Stimulated activated CD8-positive, alpha-beta memory T cell treated with anti-CD3 and anti-CD28 coated beads, Interleukin-7, amount 100 ng/mL, for 1 hour (primary cell): ENCODE measurements at regions not wholly inside any gene's neighbourhood (a gene's known extent, or its start where the extent isn't known, plus 50 kb on each side); places are given as distances from the start of the nearest gene placed in this dataset.
"Not testable (repeated sequence)": the region's sequence is repeated elsewhere in the genome, so short reads cannot be mapped to it uniquely, and the experiment has no call there.

ENCODE experiments used
- DNase-seq, 2 donors: peaks; one replicate each; pipeline ENCODE4 v3.0.0-alpha.2; 2020; ENCODE audit warnings: low read depth in 2 of 2

DNA sequence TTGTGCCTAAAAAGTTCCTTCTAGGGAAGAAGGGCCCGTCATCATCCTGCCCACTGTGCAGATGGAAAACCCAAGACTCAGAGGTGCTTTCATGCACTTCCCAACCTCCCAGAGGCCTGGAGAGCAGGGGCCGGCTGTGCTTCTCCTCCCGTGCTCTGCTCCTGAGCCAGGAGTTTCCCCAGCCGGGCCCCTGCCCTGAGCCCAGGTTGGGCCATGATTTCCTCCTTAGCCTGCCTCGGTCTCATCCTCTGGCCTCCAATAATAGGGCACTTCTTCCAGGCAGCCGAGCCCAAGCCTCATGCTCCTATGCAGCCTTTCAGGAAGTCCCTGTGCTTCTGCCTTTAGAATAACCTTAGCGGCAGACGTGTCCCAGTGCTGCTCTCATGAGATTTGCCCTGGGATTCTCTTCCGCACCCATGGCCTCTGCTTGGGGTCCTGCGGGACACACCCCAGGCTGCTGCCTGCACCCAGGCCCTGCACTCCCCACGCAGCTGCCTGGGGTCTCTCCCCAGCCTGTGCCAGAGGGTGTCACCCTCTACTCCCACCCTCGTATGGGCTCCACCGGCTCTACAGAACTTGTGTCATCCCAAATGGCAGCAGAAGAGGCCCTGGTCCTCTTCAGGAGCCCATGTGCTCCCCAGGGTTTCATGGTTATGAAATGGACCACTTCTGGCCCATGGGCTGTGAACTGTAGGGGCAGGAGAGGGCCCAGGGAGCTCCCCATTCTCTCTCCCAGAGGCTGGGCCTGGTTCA, 359.3 kb downstream of the ADGRD1 start:
- no peak for DNase-seq

DNA sequence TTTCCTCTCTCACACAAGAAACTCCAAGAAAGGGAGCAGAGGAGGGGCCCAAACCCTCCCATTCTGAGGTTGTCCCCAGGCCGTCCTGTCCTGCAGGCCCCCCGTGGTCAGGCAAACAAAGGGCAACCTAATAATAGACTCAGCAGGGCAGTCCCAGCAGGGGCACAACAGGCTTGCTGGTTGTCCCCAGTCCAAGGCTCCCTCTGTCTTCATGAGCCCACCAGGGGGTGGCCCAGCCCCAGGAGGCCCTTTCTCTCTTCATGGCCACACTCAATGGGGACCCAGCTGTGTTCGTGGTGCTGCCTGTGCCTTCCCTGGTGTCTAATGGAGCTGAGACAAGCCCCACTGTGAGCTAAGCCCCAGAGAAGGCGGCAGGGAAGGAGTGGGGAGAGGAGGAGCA, 359.9 kb downstream of the ADGRD1 start:
- no peak for DNase-seq

DNA sequence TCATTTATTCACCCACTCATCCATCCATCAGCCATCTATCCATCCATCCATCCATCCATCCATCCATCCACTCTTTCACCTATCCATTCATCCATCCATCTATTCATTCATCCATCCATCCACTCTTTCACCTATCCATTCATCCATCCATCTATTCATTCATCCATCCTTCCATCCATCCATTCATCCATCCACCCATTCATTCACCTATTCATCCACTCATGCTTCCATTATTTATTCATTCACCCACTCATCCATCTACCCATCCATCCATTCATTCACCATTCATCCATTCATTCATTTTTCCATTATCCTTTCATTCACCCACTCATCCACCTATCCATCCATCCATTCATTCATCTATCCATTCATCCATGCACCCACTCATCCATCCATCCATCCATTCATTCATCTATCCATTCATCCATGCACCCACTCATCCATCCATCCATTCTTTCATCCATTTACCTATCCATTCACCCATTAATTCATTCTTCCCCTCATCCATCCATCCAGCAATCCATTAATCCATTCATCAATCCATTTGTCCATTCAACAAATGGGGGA, 360.9 kb downstream of the ADGRD1 start:
- no peak for DNase-seq

- DNase-seq, result no peak
Measured at GRCh38 chr12:131315601-131316000, 361.9 kb downstream of the ADGRD1 start.

GRCh38 chr12:131316388-131316787, 362.7 kb downstream of the ADGRD1 start:
- DNase-seq, result no peak

GRCh38 chr12:131318045-131318685, 364.5 kb downstream of the ADGRD1 start:
- DNase-seq, result no peak

DNA sequence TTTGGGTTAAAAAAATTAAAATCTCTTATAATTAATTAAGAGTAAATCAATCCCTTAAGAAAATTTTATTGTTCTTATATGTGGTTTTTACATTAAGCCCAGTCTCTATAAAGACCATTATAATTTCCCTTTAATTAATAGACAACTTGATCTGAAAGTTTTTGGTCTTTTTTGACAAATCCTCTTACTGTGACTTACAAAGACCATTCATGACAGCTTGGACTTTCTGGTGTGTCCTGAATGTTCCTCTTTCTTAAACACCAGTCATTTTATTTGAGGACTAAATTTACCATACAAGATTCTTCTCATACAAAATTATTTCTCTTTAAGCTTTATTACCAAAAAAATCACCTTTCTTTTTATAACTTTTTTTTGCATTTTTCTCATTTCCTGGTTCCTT, 368.3 kb downstream of the ADGRD1 start:
- DNase-seq, result no peak

DNA sequence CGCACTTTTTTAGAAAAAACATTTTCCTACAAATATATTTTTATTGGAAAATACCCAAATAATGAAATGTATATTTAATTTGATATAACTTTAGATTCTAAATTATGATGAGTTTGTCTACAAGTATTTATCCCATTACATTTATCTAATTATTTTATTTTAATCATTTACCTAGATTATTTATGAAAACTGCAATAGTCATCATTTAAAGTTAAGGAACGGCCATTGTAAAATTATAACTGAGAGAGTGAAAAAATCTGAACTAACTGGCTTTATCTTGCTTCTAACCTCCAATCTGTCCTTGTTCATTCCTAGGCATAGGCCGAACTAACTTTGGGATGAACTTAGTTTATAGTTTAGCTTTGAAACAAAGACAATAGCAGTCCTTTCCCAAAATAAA, 368.8 kb downstream of the ADGRD1 start:
- not testable (repeated sequence) for DNase-seq

GRCh38 chr12:131323879-131324278, 370.2 kb downstream of the ADGRD1 start:
- DNase-seq, result no peak

GRCh38 chr12:131327521-131328488, 374.1 kb downstream of the ADGRD1 start:
- DNase-seq, result no peak

DNA sequence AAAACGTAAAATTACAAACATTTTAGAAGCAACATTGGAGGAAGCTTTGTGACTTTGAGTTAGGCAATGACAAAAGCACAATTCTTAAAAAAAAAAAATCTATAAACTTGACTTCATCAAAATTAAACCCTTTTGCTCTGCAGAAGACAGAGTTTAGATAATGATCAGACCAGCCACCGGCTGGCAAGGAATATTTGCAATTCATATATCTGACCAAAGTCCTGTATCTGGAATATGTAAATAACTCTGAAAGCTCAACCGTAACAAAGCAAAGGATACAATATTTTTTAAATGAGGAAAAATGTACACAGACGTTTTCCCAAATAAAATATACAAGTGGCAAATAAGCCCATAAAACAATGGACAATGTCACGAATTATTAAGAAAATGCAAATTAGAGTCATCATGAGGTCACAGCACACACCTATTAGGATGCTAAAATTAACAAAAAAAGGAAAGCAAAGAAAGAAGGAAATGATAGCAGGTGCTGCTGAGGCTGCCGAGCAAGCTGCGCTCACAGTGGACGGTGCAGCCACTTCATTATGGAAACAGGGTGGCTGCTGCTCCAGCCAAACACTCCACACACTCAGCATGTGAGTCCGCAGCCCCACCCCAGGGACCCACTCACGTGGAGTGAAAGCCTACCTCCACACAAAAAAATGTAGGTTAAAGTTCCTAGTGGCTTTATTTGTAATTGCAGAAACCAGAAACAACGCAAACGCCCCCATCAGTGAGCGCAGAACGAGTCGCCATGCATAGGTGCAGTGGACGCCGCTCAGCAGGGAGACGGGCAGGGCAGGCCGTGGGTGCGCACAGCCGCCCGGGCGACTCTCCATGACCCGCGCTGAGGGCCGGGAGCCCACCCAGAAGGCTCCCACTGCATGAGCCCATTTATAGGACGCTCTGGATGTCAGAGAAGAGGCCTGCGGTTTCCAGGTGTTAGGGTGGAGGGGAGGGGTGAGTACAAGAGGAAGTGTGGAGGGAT, 375.4 kb downstream of the ADGRD1 start:
- DNase-seq, result not testable (repeated sequence)

DNA sequence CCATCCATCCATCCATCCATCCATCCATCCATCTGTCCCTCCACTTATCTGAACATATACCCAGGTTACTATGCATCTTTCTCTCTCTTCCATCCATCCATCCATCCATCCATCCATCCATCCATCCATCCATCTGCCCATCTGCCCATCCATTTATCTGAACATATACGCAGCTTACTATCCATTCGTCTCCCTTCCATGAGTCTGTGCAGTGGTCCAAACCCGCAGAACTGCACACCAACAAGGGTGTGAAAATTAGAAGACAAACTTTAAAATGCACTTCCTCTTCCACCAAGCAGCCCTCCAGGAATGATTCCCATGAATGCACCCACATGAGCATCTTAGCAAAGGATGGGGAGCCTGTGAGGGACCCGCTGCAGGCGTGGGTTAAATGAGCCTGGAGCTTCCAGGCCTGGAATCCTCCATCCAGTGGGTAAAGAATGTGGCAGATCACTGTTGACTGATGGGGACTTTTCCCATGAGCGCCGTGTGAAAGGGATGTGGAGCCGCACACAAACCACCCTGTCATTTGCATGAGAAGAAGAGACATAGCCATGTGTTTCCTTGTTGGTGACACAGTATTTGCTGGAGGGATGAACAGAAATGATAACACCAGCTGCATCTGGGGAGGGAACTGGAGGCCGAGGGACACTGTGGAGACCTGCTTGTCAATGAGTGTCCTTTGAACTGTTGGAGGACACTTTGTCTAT, 376.6 kb downstream of the ADGRD1 start:
- no peak for DNase-seq

- DNase-seq, result no peak
Measured at GRCh38 chr12:131331148-131331750, 377.5 kb downstream of the ADGRD1 start.

DNA sequence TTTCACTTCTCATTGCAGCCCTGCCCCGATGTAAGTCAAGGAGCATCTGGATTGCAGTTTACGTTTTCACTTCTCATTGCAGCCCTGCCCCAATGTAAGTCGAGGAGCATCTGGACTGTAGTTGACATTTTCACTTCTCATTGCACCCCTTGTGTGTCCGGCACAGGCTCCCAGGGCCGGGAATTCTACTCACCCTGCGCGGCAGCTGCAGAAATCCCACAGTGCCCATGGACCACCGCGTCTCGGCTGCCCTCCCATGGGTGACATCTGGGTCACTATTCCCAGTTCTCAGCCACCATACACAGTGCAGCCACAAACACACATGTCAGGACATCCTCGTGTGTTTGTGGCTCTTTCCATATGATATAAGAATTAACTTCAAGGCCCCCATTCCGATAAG, 378.5 kb downstream of the ADGRD1 start:
- DNase-seq, result no peak

- no peak for DNase-seq
Measured at GRCh38 chr12:131333136-131333535, 377.8 kb upstream of the SFSWAP start.

- DNase-seq, result no peak
Measured at GRCh38 chr12:131333621-131334440, 377.1 kb upstream of the SFSWAP start.

- no peak for DNase-seq
Measured at GRCh38 chr12:131334835-131335234, 376.1 kb upstream of the SFSWAP start.

DNA sequence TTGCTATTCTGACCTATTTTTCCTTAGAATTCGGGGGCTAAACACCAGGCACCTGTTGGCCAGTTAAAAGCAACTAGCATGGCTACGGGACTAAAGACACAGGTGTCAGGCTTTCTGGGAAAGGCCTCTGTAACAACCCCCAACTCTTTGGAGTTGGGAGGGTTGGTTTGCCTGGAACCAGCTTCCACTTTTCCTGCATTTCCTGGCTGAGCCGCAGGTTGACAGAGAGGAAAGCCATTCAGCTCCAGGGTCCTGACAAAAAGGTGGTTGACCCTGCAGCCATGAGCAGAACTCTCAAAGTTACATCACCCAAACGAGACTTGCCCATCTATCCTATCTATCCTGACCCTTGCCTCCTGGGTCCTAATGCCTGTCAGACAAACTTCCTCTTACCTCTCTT, 375.4 kb upstream of the SFSWAP start:
- DNase-seq, result no peak

- not testable (repeated sequence) for DNase-seq
Measured at GRCh38 chr12:131337861-131338260, 373.0 kb upstream of the SFSWAP start.
